ENCODE measurements at regions not wholly inside any gene's neighbourhood (a gene's known extent, or its start where the extent isn't known, plus 50 kb on each side); places are given as distances from the start of the nearest gene placed in this dataset.
A peak's percentile ranks its signal among the peaks of the same experiment; 100 is the strongest.
"Not testable (repeated sequence)": the region's sequence is repeated elsewhere in the genome, so short reads cannot be mapped to it uniquely, and the experiment has no call there.

- in situ Hi-C loops (cut with MboI; ENCODE audit: low pct_unique_long_range_greater_than_20kb, low sequenced_read_pairs): no loop called here
- no peak for DNase-seq
These were observed 52.8 kb upstream of the SLC9A9 start for GRCh38 chr3:143901105-143901504.

DNA sequence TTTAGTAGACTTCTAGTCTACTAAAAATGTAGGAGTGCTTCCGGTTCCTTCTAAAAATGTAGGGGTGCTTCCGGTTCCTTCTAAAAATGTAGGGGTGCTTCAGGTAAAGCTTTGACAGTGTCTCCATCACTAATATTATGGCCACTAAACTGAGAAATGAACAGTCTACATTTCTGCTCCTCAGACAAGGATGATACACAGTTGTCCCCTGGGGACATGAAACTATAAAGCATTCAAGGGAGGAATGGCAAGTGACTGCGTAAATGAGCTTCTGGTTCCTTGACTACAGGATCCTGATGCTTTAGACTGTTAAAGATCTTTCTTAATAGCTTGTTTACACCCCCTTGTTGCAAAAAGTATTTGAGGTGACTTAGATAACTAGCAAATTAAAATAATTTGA, 53.9 kb upstream of the SLC9A9 start:
- no peak for DNase-seq
- in situ Hi-C loops (cut with MboI; ENCODE audit: low pct_unique_long_range_greater_than_20kb, low sequenced_read_pairs): no loop called here

DNA sequence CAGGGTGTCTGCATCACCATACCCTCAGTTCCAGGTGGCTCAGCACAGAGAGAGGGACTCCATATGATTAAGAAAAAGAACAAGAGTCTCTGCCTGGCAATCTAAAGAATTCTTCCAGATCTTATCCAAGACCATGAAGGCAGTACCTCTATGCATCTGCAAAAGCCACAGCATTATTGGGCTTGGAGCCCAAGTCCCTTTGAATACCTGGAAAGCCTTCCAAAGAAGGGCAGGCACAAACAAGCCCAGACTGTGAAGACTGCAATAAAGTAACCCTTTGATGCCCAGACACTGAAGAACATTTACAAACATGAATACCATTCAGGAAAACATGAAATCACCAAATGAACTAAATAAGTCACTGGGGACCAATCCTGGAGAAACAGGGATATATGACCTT, 60.9 kb upstream of the DIPK2A start:
- in situ Hi-C loops (cut with MboI; ENCODE audit: low pct_unique_long_range_greater_than_20kb, low sequenced_read_pairs): no loop called here
- DNase-seq: no peak

DNA sequence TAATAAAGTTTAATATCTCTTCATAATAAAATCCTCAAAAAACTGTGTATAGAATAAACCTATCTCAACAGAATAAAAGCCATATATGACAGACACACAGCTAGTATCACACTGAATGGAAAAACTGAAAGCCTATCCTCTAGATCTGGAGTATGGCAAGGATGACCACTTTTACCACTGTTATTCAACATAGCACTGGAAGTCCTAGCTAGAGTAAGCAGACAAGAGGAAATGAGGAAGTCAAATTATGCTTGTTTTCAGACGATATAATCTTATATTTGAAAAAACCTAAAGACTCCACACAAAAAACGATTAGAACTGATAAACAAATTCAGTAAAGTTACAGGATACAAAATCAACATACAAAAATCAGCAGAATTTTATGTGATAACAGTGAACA, 57.4 kb upstream of the DIPK2A start:
- in situ Hi-C loops (cut with MboI; ENCODE audit: low pct_unique_long_range_greater_than_20kb, low sequenced_read_pairs): no loop called here
- peak; percentile 13 for DNase-seq

GRCh38 chr3:143918848-143919247, 52.8 kb upstream of the DIPK2A start:
- DNase-seq: no peak
- in situ Hi-C loops (cut with MboI; ENCODE audit: low pct_unique_long_range_greater_than_20kb, low sequenced_read_pairs): no loop called here

GRCh38 chr3:143921176-143921575, 50.4 kb upstream of the DIPK2A start:
- peak; percentile 63 for DNase-seq
- in situ Hi-C loops (cut with MboI; ENCODE audit: low pct_unique_long_range_greater_than_20kb, low sequenced_read_pairs): not testable (repeated sequence)

Measured in KBM-7 (cell line).